ENCODE measurements at regions not wholly inside any gene's neighbourhood (a gene's known extent, or its start where the extent isn't known, plus 50 kb on each side); places are given as distances from the start of the nearest gene placed in this dataset.

- no peaks in the 10 kb centered on the region for H3K4me1 ChIP-seq (ENCODE audit: control insufficient read depth in 2 of 3, insufficient read depth in 2 of 3, low read depth in 1 of 3, low read length in 3 of 3)
- H3K9me3 ChIP-seq (ENCODE audit: control insufficient read depth in 2 of 3, insufficient read depth in 1 of 3, low read length in 3 of 3), result no peaks in the 10 kb centered on the region
- intact Hi-C loops (cut with DNase I), result no loop called here
- no peak overlapping the region for H3K27ac ChIP-seq (ENCODE audit: low read depth in 2 of 2, low read length in 2 of 2)
- H3K9ac ChIP-seq (ENCODE audit: low read length in 3 of 3), result no peak overlapping the region
- H3K4me3 ChIP-seq (ENCODE audit: low read length in 3 of 3), result no peak overlapping the region
- no peaks in the 10 kb centered on the region for H3K27me3 ChIP-seq (ENCODE audit: control insufficient read depth, insufficient read depth, low read length)
- TF ChIP-seq CTCF (IDR thresholded peaks at IDR 0.05; ENCODE audit: borderline replicate concordance, extremely low read depth, insufficient read depth), result no peak
- no peak for FAIRE-seq
- no peak for DNase-seq
- no peaks in the 10 kb centered on the region for H3K36me3 ChIP-seq (ENCODE audit: control insufficient read depth in 2 of 3, insufficient read depth in 3 of 3, low read length in 3 of 3)
Observed at GRCh38 chr16:7278636-7279035, 54.0 kb upstream of the RBFOX1 start.

- Histone ChIP-seq H3K27me3 (ENCODE audit: control insufficient read depth, insufficient read depth, low read length) (no peaks in the 10 kb centered on the region), H3K4me1 (ENCODE audit: control insufficient read depth in 2 of 3, insufficient read depth in 2 of 3, low read depth in 1 of 3, low read length in 3 of 3) (no peaks in the 10 kb centered on the region), H3K9ac (ENCODE audit: low read length in 3 of 3) (no peak overlapping the region), H3K9me3 (ENCODE audit: control insufficient read depth in 2 of 3, insufficient read depth in 1 of 3, low read length in 3 of 3) (no peaks in the 10 kb centered on the region), H3K27ac (ENCODE audit: low read depth in 2 of 2, low read length in 2 of 2) (no peak overlapping the region), H3K4me3 (ENCODE audit: low read length in 3 of 3) (no peak overlapping the region), H3K36me3 (ENCODE audit: control insufficient read depth in 2 of 3, insufficient read depth in 3 of 3, low read length in 3 of 3) (no peaks in the 10 kb centered on the region)
- no peak for DNase-seq
- no peak for FAIRE-seq
- TF ChIP-seq CTCF (IDR thresholded peaks at IDR 0.05; ENCODE audit: borderline replicate concordance, extremely low read depth, insufficient read depth), result no peak
- intact Hi-C loops (cut with DNase I), result no loop called here
Observed at GRCh38 chr16:7272567-7273158, 60.0 kb upstream of the RBFOX1 start.

GRCh38 chr16:7271486-7271885 lies 61.2 kb upstream of the RBFOX1 start:
- no peak for DNase-seq
- no peaks in the 10 kb centered on the region for H3K4me1 ChIP-seq (ENCODE audit: control insufficient read depth in 2 of 3, insufficient read depth in 2 of 3, low read depth in 1 of 3, low read length in 3 of 3)
- FAIRE-seq, result no peak

More at GRCh38 chr16:7271486-7271885, 61.2 kb upstream of the RBFOX1 start:
- Histone ChIP-seq H3K9me3 (ENCODE audit: control insufficient read depth in 2 of 3, insufficient read depth in 1 of 3, low read length in 3 of 3) (no peaks in the 10 kb centered on the region), H3K9ac (ENCODE audit: low read length in 3 of 3) (no peak overlapping the region), H3K27ac (ENCODE audit: low read depth in 2 of 2, low read length in 2 of 2) (no peak overlapping the region), H3K4me3 (ENCODE audit: low read length in 3 of 3) (no peak overlapping the region), H3K27me3 (ENCODE audit: control insufficient read depth, insufficient read depth, low read length) (no peaks in the 10 kb centered on the region), H3K36me3 (ENCODE audit: control insufficient read depth in 2 of 3, insufficient read depth in 3 of 3, low read length in 3 of 3) (no peaks in the 10 kb centered on the region)
- intact Hi-C loops (cut with DNase I), result no loop called here
- TF ChIP-seq CTCF (IDR thresholded peaks at IDR 0.05; ENCODE audit: borderline replicate concordance, extremely low read depth, insufficient read depth), result no peak
